ENCODE measurements at regions not wholly inside any gene's neighbourhood (a gene's known extent, or its start where the extent isn't known, plus 50 kb on each side); places are given as distances from the start of the nearest gene placed in this dataset.

DNA sequence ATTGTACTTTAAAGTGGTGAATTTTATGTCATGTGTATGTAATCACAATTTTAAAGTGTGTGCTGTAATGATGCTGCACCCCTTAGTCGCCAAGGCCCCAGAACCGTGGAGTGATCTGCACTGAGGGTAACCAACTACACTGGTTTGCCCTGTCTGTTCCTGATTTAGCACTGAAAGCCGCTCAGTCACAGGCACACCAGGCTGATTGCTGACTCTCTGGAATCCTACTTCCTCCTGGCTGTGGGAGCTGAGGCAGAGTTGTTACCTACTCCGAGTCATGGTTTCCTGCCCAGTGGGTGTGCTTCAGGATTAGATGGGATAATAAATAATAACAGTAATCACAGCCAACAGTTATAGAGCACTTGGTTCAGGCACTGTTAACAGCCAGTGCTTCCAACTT, 645.4 kb downstream of the BCOR start:
- TF ChIP-seq, protein P1, sequence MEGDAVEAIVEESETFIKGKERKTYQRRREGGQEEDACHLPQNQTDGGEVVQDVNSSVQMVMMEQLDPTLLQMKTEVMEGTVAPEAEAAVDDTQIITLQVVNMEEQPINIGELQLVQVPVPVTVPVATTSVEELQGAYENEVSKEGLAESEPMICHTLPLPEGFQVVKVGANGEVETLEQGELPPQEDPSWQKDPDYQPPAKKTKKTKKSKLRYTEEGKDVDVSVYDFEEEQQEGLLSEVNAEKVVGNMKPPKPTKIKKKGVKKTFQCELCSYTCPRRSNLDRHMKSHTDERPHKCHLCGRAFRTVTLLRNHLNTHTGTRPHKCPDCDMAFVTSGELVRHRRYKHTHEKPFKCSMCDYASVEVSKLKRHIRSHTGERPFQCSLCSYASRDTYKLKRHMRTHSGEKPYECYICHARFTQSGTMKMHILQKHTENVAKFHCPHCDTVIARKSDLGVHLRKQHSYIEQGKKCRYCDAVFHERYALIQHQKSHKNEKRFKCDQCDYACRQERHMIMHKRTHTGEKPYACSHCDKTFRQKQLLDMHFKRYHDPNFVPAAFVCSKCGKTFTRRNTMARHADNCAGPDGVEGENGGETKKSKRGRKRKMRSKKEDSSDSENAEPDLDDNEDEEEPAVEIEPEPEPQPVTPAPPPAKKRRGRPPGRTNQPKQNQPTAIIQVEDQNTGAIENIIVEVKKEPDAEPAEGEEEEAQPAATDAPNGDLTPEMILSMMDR (IDR thresholded peaks at IDR 0.05; ENCODE audit: extremely low read depth, missing control alignments), result no peak
- DNase-seq (ENCODE audit: low spot score), result no peak

DNA sequence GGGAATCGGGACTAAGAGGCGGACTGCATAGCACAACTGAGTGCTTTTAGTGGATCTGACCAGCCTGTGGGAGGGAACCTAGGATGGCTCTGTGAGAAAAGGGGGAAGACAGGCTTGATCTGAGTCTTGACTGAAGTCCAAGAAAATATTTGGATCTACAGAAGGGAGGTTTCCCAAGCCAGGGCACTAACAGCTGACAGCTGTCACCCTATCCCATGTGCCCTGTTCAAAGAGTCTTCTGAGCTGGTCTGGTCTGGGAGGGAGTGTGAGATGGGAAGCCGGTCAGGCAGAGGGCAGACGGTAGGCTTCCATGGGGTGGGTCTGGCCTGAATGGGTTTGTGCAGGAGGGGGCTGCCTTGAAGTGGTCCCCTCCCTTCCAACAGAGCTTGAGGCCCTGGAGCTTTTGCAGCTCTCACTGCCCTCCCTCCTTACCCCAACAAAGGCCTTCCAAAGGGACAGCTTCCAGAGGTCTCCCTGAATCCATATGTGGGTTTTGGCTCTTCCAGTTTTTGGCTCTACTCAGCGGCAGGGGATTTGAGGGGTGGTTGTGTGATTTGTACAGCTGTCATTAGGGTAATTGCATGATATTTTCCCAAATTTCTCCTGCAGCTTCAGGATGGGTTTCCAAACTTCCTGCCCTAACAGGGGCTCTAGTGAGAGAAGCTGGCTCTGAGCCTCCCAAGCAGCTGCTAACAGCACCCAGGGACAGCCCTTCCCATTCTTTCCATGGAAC, 643.7 kb downstream of the BCOR start:
- TF ChIP-seq, protein P1 (IDR thresholded peaks at IDR 0.05; ENCODE audit: extremely low read depth, missing control alignments), result no peak
- no peak for DNase-seq (ENCODE audit: low spot score)

DNA sequence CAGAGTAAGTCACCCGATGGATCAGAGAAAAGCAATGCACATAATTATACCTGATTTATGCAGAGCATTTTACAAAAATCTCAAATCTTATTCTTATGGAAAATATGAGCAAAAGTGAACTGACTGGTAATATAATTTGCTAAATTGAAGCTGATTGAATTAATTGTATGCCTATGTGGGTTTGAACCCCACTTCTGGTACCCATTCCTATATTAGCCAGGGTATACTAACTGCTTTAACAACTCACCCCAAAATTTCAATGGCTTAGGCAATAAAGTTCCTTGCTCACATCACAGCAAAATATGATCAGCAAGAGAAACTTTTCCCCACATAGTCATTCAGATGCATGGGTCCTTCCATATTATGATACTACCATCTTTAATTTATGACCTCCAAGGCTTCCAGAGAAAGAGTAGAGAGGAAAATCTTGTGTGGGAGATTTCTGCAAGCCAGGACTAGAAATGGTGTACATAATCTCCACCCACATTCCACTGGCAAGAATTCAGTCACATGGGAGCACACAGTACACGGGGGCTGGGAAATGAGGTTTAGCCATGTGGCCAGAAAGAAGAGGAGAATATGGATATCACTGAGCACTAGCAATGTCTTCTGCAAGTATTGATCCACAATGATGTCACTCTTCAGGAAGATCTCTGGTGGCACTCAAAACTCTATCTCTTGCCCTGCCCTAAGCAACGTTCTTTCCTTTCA, 640.7 kb downstream of the BCOR start:
- DNase-seq (ENCODE audit: low spot score), result no peak
- TF ChIP-seq, protein P1 (IDR thresholded peaks at IDR 0.05; ENCODE audit: extremely low read depth, missing control alignments), result no peak

DNA sequence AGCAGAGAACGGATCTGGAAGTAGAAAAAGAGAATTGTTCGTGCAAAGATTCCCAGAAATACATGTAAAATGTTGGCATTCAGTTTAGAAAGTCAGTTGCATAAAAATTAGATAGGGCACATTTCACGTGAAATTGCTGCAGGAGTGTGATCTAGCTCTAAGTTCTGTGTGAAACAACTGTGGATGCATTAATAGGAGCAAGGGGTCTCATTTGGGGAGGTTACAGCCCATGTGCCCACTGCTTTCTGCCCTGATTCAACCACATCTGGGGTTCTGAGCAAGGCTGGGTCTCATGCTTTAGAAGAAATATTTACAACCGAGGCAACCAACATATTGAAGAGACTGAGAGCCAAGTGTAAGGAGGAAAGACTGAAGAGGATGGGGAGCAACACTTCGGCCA, 639.0 kb downstream of the BCOR start:
- TF ChIP-seq, protein P1 (IDR thresholded peaks at IDR 0.05; ENCODE audit: extremely low read depth, missing control alignments), result no peak
- no peak for DNase-seq (ENCODE audit: low spot score)

DNA sequence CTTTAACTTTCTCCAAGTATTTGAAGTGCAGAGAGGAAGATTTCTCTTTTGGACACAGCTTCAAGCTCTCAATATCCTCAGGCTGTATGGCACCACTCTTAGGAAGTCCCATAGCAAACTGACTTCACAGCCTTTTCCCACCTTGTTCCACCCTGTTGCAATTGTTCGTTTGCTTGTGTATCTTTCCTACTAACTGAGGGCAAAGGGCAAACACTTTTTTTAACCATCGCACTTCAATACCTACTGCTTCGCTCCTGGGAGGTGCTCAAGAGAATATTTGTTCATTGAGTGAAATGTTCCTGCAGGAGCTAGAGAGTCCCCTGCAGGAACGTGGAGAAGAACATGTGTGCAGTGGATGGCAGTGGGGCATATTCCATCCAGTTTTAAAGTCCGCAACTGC, 638.6 kb downstream of the BCOR start:
- no peak for DNase-seq (ENCODE audit: low spot score)
- TF ChIP-seq, protein P1 (IDR thresholded peaks at IDR 0.05; ENCODE audit: extremely low read depth, missing control alignments), result no peak

DNA sequence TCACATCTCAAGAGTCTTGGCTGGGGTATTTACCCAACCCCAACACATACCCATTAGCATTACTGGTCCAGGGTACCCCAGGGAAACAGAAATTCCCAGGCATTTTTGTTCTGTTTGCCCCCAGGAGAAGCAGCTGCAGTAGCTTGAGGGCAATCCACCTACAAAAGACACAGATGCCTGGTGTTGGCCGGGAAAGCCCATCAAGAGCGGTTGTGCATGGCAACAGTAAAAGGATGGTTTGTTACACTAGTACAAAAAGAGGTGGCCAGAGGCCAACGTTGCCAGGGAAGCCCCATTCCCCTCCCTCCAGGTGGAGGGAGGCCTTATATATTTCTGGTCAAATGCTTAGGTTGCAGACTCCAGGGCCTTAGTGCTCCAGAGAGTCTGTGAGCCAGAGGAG, 637.8 kb downstream of the BCOR start:
- TF ChIP-seq, protein P1 (IDR thresholded peaks at IDR 0.05; ENCODE audit: extremely low read depth, missing control alignments), result no peak
- DNase-seq (ENCODE audit: low spot score), result no peak

DNA sequence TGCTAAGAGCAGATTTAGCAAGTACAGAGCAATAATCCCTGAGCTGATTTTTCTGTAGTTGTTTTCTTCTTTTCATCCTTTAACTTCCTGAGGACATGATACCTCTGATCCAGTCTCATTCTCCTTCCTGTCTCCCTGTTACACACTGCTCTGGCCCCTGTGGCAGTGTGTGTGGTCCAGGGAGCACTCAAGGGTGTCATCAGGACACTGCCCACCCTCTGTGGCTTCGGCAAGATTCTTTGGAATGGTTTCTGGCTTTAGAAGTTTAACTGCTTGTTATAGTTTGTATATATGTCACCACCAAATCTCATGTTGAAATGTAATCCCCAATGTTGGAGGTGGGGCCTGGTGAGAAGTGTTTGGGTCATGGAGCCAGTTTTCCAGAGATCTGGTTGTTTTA, 637.3 kb downstream of the BCOR start:
- no peak for DNase-seq (ENCODE audit: low spot score)
- TF ChIP-seq, protein P1 (IDR thresholded peaks at IDR 0.05; ENCODE audit: extremely low read depth, missing control alignments), result no peak
